ENCODE measurements at regions not wholly inside any gene's neighbourhood (a gene's known extent, or its start where the extent isn't known, plus 50 kb on each side); places are given as distances from the start of the nearest gene placed in this dataset.

DNA sequence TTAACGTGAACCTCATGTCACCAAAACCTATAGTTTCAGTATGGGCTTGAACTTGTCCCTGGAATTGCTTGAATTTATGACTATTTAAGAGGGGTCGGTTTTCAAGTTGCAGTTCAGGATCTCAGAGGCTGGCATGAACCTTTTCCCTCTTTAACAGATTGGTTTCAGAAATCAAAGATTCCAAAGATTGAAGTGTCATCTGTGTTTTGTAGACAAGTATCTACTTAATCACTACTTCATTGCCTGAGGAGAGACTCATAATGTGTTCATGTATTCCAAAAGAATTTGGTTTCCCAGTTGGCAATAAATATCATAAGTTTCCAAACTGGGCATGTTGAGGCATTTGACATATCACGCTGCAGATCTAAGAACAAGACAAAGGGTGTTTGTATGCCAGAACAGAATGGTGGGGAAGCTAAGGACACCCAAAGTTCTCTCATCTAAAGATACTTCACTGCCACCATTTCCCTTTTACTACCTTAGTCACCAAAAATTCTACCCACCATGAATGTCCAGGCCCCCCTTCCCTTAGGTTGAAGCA, 199.5 kb downstream of the NUAK1 start:
- intact Hi-C loops (cut with DNase I, micrococcal nuclease) = no loop called here
- CTCF ChIA-PET = no interaction called here
- no peaks in the 10 kb centered on the region for H3K36me3 ChIP-seq (ENCODE audit: insufficient read depth, low read length)

DNA sequence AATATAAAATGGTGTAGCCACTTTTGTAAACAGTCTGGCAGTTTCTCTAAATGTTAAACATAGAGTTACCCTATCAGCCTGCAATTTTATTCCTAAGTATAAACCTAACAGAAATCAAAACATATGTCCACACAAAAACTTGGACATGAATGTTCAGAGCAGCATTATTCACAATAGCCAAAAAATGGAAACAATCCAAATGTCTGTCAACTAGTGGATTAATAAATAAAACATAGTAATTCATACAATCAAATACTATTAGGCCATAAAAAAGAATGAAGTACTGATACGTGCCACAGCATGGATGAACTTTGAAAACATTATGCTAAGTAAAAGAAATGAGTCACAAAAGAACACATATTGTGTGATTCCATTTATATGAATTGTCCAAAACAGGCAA, 196.5 kb downstream of the NUAK1 start:
- CTCF ChIA-PET = no interaction called here
- ATAC-seq (ENCODE audit: poor library complexity) (no peak), DNase-seq (no peak)
- no peak overlapping the region for H3K4me3 ChIP-seq (ENCODE audit: low read length)
- Mint-ChIP-seq H3K27me3 (peaks cover 11% of the 10 kb centered on the region), H3K36me3 (ENCODE audit: low read depth) (no peaks in the 10 kb centered on the region), H3K27ac (no peak overlapping the region), H3K4me3 (no peak overlapping the region), H3K4me1 (ENCODE audit: low read depth) (no peaks in the 10 kb centered on the region), H3K9me3 (peaks cover 7% of the 10 kb centered on the region)
- TF ChIP-seq, protein P1, sequence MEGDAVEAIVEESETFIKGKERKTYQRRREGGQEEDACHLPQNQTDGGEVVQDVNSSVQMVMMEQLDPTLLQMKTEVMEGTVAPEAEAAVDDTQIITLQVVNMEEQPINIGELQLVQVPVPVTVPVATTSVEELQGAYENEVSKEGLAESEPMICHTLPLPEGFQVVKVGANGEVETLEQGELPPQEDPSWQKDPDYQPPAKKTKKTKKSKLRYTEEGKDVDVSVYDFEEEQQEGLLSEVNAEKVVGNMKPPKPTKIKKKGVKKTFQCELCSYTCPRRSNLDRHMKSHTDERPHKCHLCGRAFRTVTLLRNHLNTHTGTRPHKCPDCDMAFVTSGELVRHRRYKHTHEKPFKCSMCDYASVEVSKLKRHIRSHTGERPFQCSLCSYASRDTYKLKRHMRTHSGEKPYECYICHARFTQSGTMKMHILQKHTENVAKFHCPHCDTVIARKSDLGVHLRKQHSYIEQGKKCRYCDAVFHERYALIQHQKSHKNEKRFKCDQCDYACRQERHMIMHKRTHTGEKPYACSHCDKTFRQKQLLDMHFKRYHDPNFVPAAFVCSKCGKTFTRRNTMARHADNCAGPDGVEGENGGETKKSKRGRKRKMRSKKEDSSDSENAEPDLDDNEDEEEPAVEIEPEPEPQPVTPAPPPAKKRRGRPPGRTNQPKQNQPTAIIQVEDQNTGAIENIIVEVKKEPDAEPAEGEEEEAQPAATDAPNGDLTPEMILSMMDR (IDR thresholded peaks at IDR 0.05) = no peak
- no peaks in the 10 kb centered on the region for H3K36me3 ChIP-seq (ENCODE audit: insufficient read depth, low read length)
- H3K4me1 ChIP-seq (ENCODE audit: insufficient read depth, low read length) = no peaks in the 10 kb centered on the region
- intact Hi-C loops (cut with DNase I, micrococcal nuclease) = no loop called here
- POLR2A ChIA-PET = no interaction called here
- H3K27me3 ChIP-seq (ENCODE audit: control insufficient read depth in 1 of 2, insufficient read depth in 2 of 2, low read length in 2 of 2) = peaks cover 0 to 5% of the 10 kb centered on the region in 2 experiments
- peaks cover 0 to 3% of the 10 kb centered on the region in 2 experiments for H3K9me3 ChIP-seq (ENCODE audit: control insufficient read depth in 1 of 2, insufficient read depth in 1 of 2, low read length in 2 of 2)
- no peak overlapping the region for H3K27ac ChIP-seq (ENCODE audit: low read depth in 1 of 2, low read length in 2 of 2)

More for the DNA sequence above, 199.5 kb downstream of the NUAK1 start:
- no peak overlapping the region for H3K4me3 ChIP-seq (ENCODE audit: low read length)
- Mint-ChIP-seq H3K27ac (no peak overlapping the region), H3K9me3 (peaks cover 2% of the 10 kb centered on the region), H3K4me1 (ENCODE audit: low read depth) (no peaks in the 10 kb centered on the region), H3K4me3 (no peak overlapping the region), H3K36me3 (ENCODE audit: low read depth) (no peaks in the 10 kb centered on the region), H3K27me3 (peaks cover 11% of the 10 kb centered on the region)
- ATAC-seq (ENCODE audit: poor library complexity) = no peak
- no peak for DNase-seq
- TF ChIP-seq, protein P1 (IDR thresholded peaks at IDR 0.05) = no peak
- peaks cover 0 to 5% of the 10 kb centered on the region in 2 experiments for H3K9me3 ChIP-seq (ENCODE audit: control insufficient read depth in 1 of 2, insufficient read depth in 1 of 2, low read length in 2 of 2)
- no peaks in the 10 kb centered on the region for H3K4me1 ChIP-seq (ENCODE audit: insufficient read depth, low read length)
- POLR2A ChIA-PET = no interaction called here
- peaks cover 0 to 5% of the 10 kb centered on the region in 2 experiments for H3K27me3 ChIP-seq (ENCODE audit: control insufficient read depth in 1 of 2, insufficient read depth in 2 of 2, low read length in 2 of 2)
- no peak overlapping the region for H3K27ac ChIP-seq (ENCODE audit: low read depth in 1 of 2, low read length in 2 of 2)

DNA sequence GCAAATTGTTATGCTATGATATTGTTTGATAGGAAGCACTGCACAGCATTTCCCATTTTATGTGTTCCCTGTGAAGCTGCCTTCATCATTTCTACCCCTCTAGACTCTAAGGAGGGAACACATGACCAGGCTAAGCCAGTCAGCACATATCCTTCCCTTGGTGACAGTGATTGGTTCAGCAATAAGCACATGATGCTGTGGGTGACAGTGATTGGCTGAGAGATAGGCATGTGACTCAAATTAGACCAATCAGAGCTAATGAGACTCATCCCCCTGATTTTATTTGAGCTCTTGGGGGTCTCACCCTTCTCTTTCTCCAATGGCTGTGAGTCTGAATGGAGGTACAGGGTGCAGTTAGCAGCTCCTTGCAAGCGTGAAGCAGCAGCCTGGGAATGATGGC, 195.2 kb downstream of the NUAK1 start:
- intact Hi-C loops (cut with DNase I, micrococcal nuclease) = no loop called here
- ChIA-PET POLR2A (no interaction called here), CTCF (no interaction called here)
- Mint-ChIP-seq H3K27ac (no peak overlapping the region), H3K4me3 (no peak overlapping the region), H3K27me3 (peaks cover 11% of the 10 kb centered on the region), H3K9me3 (peaks cover 7% of the 10 kb centered on the region), H3K36me3 (ENCODE audit: low read depth) (no peaks in the 10 kb centered on the region), H3K4me1 (ENCODE audit: low read depth) (no peaks in the 10 kb centered on the region)
- DNase-seq = no peak
- TF ChIP-seq, protein P1 (IDR thresholded peaks at IDR 0.05) = no peak
- peaks cover 0 to 5% of the 10 kb centered on the region in 2 experiments for H3K27me3 ChIP-seq (ENCODE audit: control insufficient read depth in 1 of 2, insufficient read depth in 2 of 2, low read length in 2 of 2)
- peaks cover 0 to 3% of the 10 kb centered on the region in 2 experiments for H3K9me3 ChIP-seq (ENCODE audit: control insufficient read depth in 1 of 2, insufficient read depth in 1 of 2, low read length in 2 of 2)
- H3K4me1 ChIP-seq (ENCODE audit: insufficient read depth, low read length) = no peaks in the 10 kb centered on the region
- no peak for ATAC-seq (ENCODE audit: poor library complexity)
- H3K27ac ChIP-seq (ENCODE audit: low read depth in 1 of 2, low read length in 2 of 2) = no peak overlapping the region
- H3K4me3 ChIP-seq (ENCODE audit: low read length) = no peak overlapping the region
- no peaks in the 10 kb centered on the region for H3K36me3 ChIP-seq (ENCODE audit: insufficient read depth, low read length)

Measured in CD4-positive, alpha-beta T cell (primary cell).